Activated CD4-positive, alpha-beta T cell treated with anti-CD3 and anti-CD28 coated beads for 36 hours (primary cell): ENCODE measurements at regions not wholly inside any gene's neighbourhood (a gene's known extent, or its start where the extent isn't known, plus 50 kb on each side); places are given as distances from the start of the nearest gene placed in this dataset.

Experiments
- ATAC-seq: fragments of 200-7000 bp; cut with Tn5 transposase; one replicate; pipeline ENCODE4 v1.10.0; 2021; ENCODE audit warnings: mild to moderate bottlenecking, moderate library complexity
- CTCF ChIA-PET: fragments of 350-600 bp; sonication (Branson Sonifier 250); formaldehyde crosslinking; loops from one replicate; lab custom pipeline; 2021; ENCODE audit warnings: antibody characterized with exemption; lab: Charles Lee
- POLR2A ChIA-PET: fragments of 350-600 bp; sonication (Branson Sonifier 250); formaldehyde crosslinking; loops from one replicate; lab custom pipeline; 2021; ENCODE audit warnings: antibody characterized with exemption, inconsistent platforms; lab: Charles Lee
- DNase-seq: peaks from one replicate; pipeline ENCODE4 v3.0.0-alpha.2; 2020
- H3K27ac Mint-ChIP-seq: one replicate; pipeline ENCODE4 v1.8.0; 2021; ENCODE audit warnings: mixed read lengths
- H3K27me3 Mint-ChIP-seq: one replicate; pipeline ENCODE4 v1.8.0; 2021; ENCODE audit warnings: mixed read lengths
- H3K36me3 Mint-ChIP-seq: one replicate; pipeline ENCODE4 v1.8.0; 2021; ENCODE audit warnings: low read depth, mixed read lengths
- H3K4me1 Mint-ChIP-seq: one replicate; pipeline ENCODE4 v1.8.0; 2021; ENCODE audit warnings: mixed read lengths
- H3K4me3 Mint-ChIP-seq: one replicate; pipeline ENCODE4 v1.8.0; 2021; ENCODE audit warnings: mild to moderate bottlenecking, moderate library complexity, mixed read lengths
- H3K9me3 Mint-ChIP-seq: one replicate; pipeline ENCODE4 v1.8.0; 2021; ENCODE audit warnings: low read depth, mixed read lengths
- intact Hi-C, 2 experiments: fragments of 100-400 bp; cut with DNase I in 1 of 2; cut with micrococcal nuclease in 1 of 2; formaldehyde crosslinking; loops; one replicate each; pipeline versions ENCODE4 v1.14.2 to v1.15.1; 2022 to 2024; cut with DNase I, micrococcal nuclease

GRCh38 chr1:208423526-208423925 lies 179.3 kb upstream of the PLXNA2 start:
- Mint-ChIP-seq H3K27me3 (peaks cover 6% of the 10 kb centered on the region), H3K36me3 (no peaks in the 10 kb centered on the region), H3K27ac (no peak overlapping the region), H3K4me1 (no peaks in the 10 kb centered on the region), H3K4me3 (no peak overlapping the region), H3K9me3 (no peaks in the 10 kb centered on the region)
- DNase-seq (no peak), ATAC-seq (no peak)
- CTCF ChIA-PET, result interaction anchor here (1.5 kb wide), 1 partner anchor 11 kb away, joined by 4 read pairs; no protein-coding TSS in a partner anchor
- intact Hi-C loops, result no loop called here
- POLR2A ChIA-PET, result no interaction called here

- Mint-ChIP-seq H3K4me3 (no peak overlapping the region), H3K27me3 (peaks cover 6% of the 10 kb centered on the region), H3K9me3 (no peaks in the 10 kb centered on the region), H3K27ac (no peak overlapping the region), H3K36me3 (no peaks in the 10 kb centered on the region), H3K4me1 (no peaks in the 10 kb centered on the region)
- no peak for ATAC-seq
- ChIA-PET CTCF (interaction anchor here (0.6 kb wide), 1 partner anchor 557 kb away, joined by 3 read pairs; no protein-coding TSS in a partner anchor), POLR2A (no interaction called here)
- no peak for DNase-seq
- intact Hi-C loops, result no loop called here
These were observed 180.9 kb upstream of the PLXNA2 start for GRCh38 chr1:208425096-208425495.

GRCh38 chr1:208430220-208430619 lies 186.0 kb upstream of the PLXNA2 start:
- H3K9me3 Mint-ChIP-seq, result no peaks in the 10 kb centered on the region
- H3K4me1 Mint-ChIP-seq, result no peaks in the 10 kb centered on the region
- ChIA-PET CTCF (interaction anchor here (0.8 kb wide), 1 partner anchor 19 kb away, joined by 3 read pairs; no protein-coding TSS in a partner anchor), POLR2A (no interaction called here)
- no peak overlapping the region for H3K4me3 Mint-ChIP-seq
- peaks cover 2% of the 10 kb centered on the region for H3K27me3 Mint-ChIP-seq
- no peaks in the 10 kb centered on the region for H3K36me3 Mint-ChIP-seq
- H3K27ac Mint-ChIP-seq, result no peak overlapping the region
- ATAC-seq, result no peak
- no peak for DNase-seq
- intact Hi-C loops, result no loop called here

GRCh38 chr1:208431721-208432120 lies 187.5 kb upstream of the PLXNA2 start:
- ChIA-PET POLR2A (no interaction called here), CTCF (no interaction called here)
- no peaks in the 10 kb centered on the region for H3K4me1 Mint-ChIP-seq
- DNase-seq, result no peak
- H3K4me3 Mint-ChIP-seq, result no peak overlapping the region
- intact Hi-C loops, result no loop called here
- H3K27ac Mint-ChIP-seq, result no peak overlapping the region
- no peaks in the 10 kb centered on the region for H3K9me3 Mint-ChIP-seq
- no peaks in the 10 kb centered on the region for H3K27me3 Mint-ChIP-seq
- ATAC-seq, result no peak
- H3K36me3 Mint-ChIP-seq, result no peaks in the 10 kb centered on the region

- DNase-seq (no peak), ATAC-seq (no peak)
- Mint-ChIP-seq H3K27ac (no peak overlapping the region), H3K36me3 (no peaks in the 10 kb centered on the region), H3K4me3 (no peak overlapping the region), H3K27me3 (no peaks in the 10 kb centered on the region), H3K4me1 (no peaks in the 10 kb centered on the region), H3K9me3 (no peaks in the 10 kb centered on the region)
- ChIA-PET POLR2A (no interaction called here), CTCF (no interaction called here)
- intact Hi-C loops, result no loop called here
These were observed 188.2 kb upstream of the PLXNA2 start for GRCh38 chr1:208432346-208432745.

GRCh38 chr1:208433086-208433485 lies 188.9 kb upstream of the PLXNA2 start:
- DNase-seq (no peak), ATAC-seq (no peak)
- H3K4me1 Mint-ChIP-seq, result no peaks in the 10 kb centered on the region
- H3K27ac Mint-ChIP-seq, result no peak overlapping the region
- no peaks in the 10 kb centered on the region for H3K27me3 Mint-ChIP-seq
- ChIA-PET POLR2A (no interaction called here), CTCF (no interaction called here)
- H3K4me3 Mint-ChIP-seq, result no peak overlapping the region
- H3K9me3 Mint-ChIP-seq, result no peaks in the 10 kb centered on the region
- intact Hi-C loops, result no loop called here
- H3K36me3 Mint-ChIP-seq, result no peaks in the 10 kb centered on the region

GRCh38 chr1:208433971-208434370 lies 189.8 kb upstream of the PLXNA2 start:
- Mint-ChIP-seq H3K9me3 (no peaks in the 10 kb centered on the region), H3K27me3 (no peaks in the 10 kb centered on the region), H3K4me1 (no peaks in the 10 kb centered on the region), H3K4me3 (no peak overlapping the region), H3K36me3 (no peaks in the 10 kb centered on the region), H3K27ac (no peak overlapping the region)
- no peak for DNase-seq
- intact Hi-C loops, result no loop called here
- no peak for ATAC-seq
- POLR2A ChIA-PET, result no interaction called here
- CTCF ChIA-PET, result interaction anchor here (1.4 kb wide), 1 partner anchor 11 kb away, joined by 4 read pairs; no protein-coding TSS in a partner anchor

- no peaks in the 10 kb centered on the region for H3K27me3 Mint-ChIP-seq
- no peak overlapping the region for H3K27ac Mint-ChIP-seq
- CTCF ChIA-PET, result no interaction called here
- ATAC-seq (peak; percentile 90), DNase-seq (peak; percentile 48)
- peaks cover 3% of the 10 kb centered on the region for H3K9me3 Mint-ChIP-seq
- POLR2A ChIA-PET, result no interaction called here
- intact Hi-C loops, result no loop called here
- H3K36me3 Mint-ChIP-seq, result no peaks in the 10 kb centered on the region
- H3K4me1 Mint-ChIP-seq, result no peaks in the 10 kb centered on the region
- no peak overlapping the region for H3K4me3 Mint-ChIP-seq
These were observed 193.2 kb upstream of the PLXNA2 start for GRCh38 chr1:208437401-208437800.

- Mint-ChIP-seq H3K4me3 (no peak overlapping the region), H3K27me3 (no peaks in the 10 kb centered on the region), H3K27ac (no peak overlapping the region), H3K9me3 (peaks cover 10% of the 10 kb centered on the region), H3K36me3 (no peaks in the 10 kb centered on the region), H3K4me1 (no peaks in the 10 kb centered on the region)
- no peak for DNase-seq
- ATAC-seq, result no peak
- CTCF ChIA-PET, result no interaction called here
- intact Hi-C loops, result no loop called here
- POLR2A ChIA-PET, result no interaction called here
These were observed 194.0 kb upstream of the PLXNA2 start for GRCh38 chr1:208438112-208438699.

- ChIA-PET POLR2A (no interaction called here), CTCF (no interaction called here)
- H3K9me3 Mint-ChIP-seq, result peaks cover 15% of the 10 kb centered on the region
- H3K4me3 Mint-ChIP-seq, result no peak overlapping the region
- no peaks in the 10 kb centered on the region for H3K36me3 Mint-ChIP-seq
- no peak overlapping the region for H3K27ac Mint-ChIP-seq
- H3K4me1 Mint-ChIP-seq, result no peaks in the 10 kb centered on the region
- intact Hi-C loops, result no loop called here
- ATAC-seq, result no peak
- no peak for DNase-seq
- peaks cover 11% of the 10 kb centered on the region for H3K27me3 Mint-ChIP-seq
These were observed 201.6 kb upstream of the PLXNA2 start for GRCh38 chr1:208445758-208446203.

- intact Hi-C loops, result no loop called here
- no peaks in the 10 kb centered on the region for H3K36me3 Mint-ChIP-seq
- H3K4me1 Mint-ChIP-seq, result no peaks in the 10 kb centered on the region
- H3K9me3 Mint-ChIP-seq, result peaks cover 13% of the 10 kb centered on the region
- no peak for ATAC-seq
- peaks cover 11% of the 10 kb centered on the region for H3K27me3 Mint-ChIP-seq
- no peak for DNase-seq
- H3K4me3 Mint-ChIP-seq, result no peak overlapping the region
- H3K27ac Mint-ChIP-seq, result no peak overlapping the region
- POLR2A ChIA-PET, result no interaction called here
- CTCF ChIA-PET, result no interaction called here
These were observed 202.1 kb upstream of the PLXNA2 start for GRCh38 chr1:208446271-208446691.

GRCh38 chr1:208448425-208448824 lies 204.2 kb upstream of the PLXNA2 start:
- Mint-ChIP-seq H3K36me3 (no peaks in the 10 kb centered on the region), H3K4me3 (no peak overlapping the region), H3K27ac (no peak overlapping the region), H3K27me3 (peaks cover 16% of the 10 kb centered on the region), H3K9me3 (peaks cover 3% of the 10 kb centered on the region), H3K4me1 (no peaks in the 10 kb centered on the region)
- ATAC-seq (no peak), DNase-seq (no peak)
- intact Hi-C loops, result no loop called here
- POLR2A ChIA-PET, result no interaction called here
- CTCF ChIA-PET, result interaction anchor here (0.6 to 0.7 kb wide), 2 partner anchors 202 to 313 kb away, joined by 3 read pairs; no protein-coding TSS in a partner anchor
